ENCODE measurements at regions not wholly inside any gene's neighbourhood (a gene's known extent, or its start where the extent isn't known, plus 50 kb on each side); places are given as distances from the start of the nearest gene placed in this dataset.
"Not testable (repeated sequence)": the region's sequence is repeated elsewhere in the genome, so short reads cannot be mapped to it uniquely, and the experiment has no call there.

GRCh38 chr20:1845163-1845523, 50.1 kb upstream of the SIRPA start:
- no peak for FAIRE-seq

GRCh38 chr20:1844325-1845162, 50.7 kb upstream of the SIRPA start:
- no peak for FAIRE-seq

- no peak for FAIRE-seq
Measured at GRCh38 chr20:1842281-1842680, 52.9 kb upstream of the SIRPA start.

GRCh38 chr20:1841554-1842140, 53.6 kb upstream of the SIRPA start:
- FAIRE-seq = no peak

GRCh38 chr20:1840817-1841553, 54.2 kb upstream of the SIRPA start:
- no peak for FAIRE-seq

GRCh38 chr20:1839376-1840317, 55.6 kb upstream of the SIRPA start:
- FAIRE-seq = not testable (repeated sequence)

- no peak for FAIRE-seq
Measured at GRCh38 chr20:1838556-1839279, 56.5 kb upstream of the SIRPA start.

GRCh38 chr20:1835186-1836035, 59.8 kb upstream of the SIRPA start:
- FAIRE-seq = no peak

- FAIRE-seq = no peak
Measured at GRCh38 chr20:1833728-1834726, 61.2 kb upstream of the SIRPA start.

GRCh38 chr20:1833216-1833615, 62.0 kb upstream of the SIRPA start:
- no peak for FAIRE-seq

GRCh38 chr20:1832634-1833033, 62.6 kb upstream of the SIRPA start:
- no peak for FAIRE-seq

GRCh38 chr20:1831606-1832005, 63.6 kb upstream of the SIRPA start:
- FAIRE-seq = no peak

GRCh38 chr20:1831096-1831495, 64.1 kb upstream of the SIRPA start:
- FAIRE-seq = no peak

- FAIRE-seq = no peak
Measured at GRCh38 chr20:1830240-1830639, 65.0 kb upstream of the SIRPA start.

GRCh38 chr20:1829531-1829930, 65.7 kb upstream of the SIRPA start:
- FAIRE-seq = no peak

GRCh38 chr20:1828786-1829131, 66.4 kb upstream of the SIRPA start:
- FAIRE-seq = no peak

GRCh38 chr20:1827974-1828785, 67.0 kb upstream of the SIRPA start:
- no peak for FAIRE-seq

GRCh38 chr20:1827510-1827973, 67.7 kb upstream of the SIRPA start:
- FAIRE-seq = no peak

- no peak for FAIRE-seq
Measured at GRCh38 chr20:1825938-1826445, 69.2 kb upstream of the SIRPA start.
